Activated CD4-positive, alpha-beta T cell treated with anti-CD3 and anti-CD28 coated beads, Interleukin-2, Interleukin-6, amounts not matched to agents 100 ng/mL and 50 ng/mL, durations not matched to agents 16 hours and 8 hours (primary cell): ENCODE measurements at regions not wholly inside any gene's neighbourhood (a gene's known extent, or its start where the extent isn't known, plus 50 kb on each side); places are given as distances from the start of the nearest gene placed in this dataset.

ENCODE experiments used
- DNase-seq: peaks from one replicate; pipeline ENCODE4 v3.0.0-alpha.2; 2020

GRCh38 chr4:137623013-137623412 is 90.7 kb upstream of the PCDH18 start:
- DNase-seq, result no peak

- DNase-seq, result no peak
Observed at GRCh38 chr4:137621056-137621455, 88.8 kb upstream of the PCDH18 start.

DNA sequence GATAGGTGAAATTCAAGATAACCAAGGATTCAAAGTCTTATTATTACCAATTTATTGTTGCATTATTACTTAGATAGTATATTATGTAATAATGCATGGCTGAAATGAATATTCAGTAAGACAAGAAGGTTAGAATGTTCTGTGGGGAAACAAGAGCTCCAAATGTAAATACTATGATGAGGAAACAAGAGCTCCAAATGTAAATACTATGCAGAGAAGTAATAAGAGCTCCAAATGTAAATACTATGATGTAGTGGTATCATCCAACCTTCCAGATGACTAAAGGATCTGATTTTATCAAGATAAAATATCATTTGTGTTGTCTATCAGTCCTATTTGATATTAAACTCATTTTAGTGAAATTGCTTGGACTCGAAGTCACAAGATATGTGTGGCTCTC is 82.2 kb upstream of the PCDH18 start:
- DNase-seq, result no peak

- no peak for DNase-seq
Observed at GRCh38 chr4:137611998-137612700, 79.9 kb upstream of the PCDH18 start.

- DNase-seq, result no peak
Observed at GRCh38 chr4:137610960-137611359, 78.7 kb upstream of the PCDH18 start.

- no peak for DNase-seq
Observed at GRCh38 chr4:137609718-137610430, 77.6 kb upstream of the PCDH18 start.

DNA sequence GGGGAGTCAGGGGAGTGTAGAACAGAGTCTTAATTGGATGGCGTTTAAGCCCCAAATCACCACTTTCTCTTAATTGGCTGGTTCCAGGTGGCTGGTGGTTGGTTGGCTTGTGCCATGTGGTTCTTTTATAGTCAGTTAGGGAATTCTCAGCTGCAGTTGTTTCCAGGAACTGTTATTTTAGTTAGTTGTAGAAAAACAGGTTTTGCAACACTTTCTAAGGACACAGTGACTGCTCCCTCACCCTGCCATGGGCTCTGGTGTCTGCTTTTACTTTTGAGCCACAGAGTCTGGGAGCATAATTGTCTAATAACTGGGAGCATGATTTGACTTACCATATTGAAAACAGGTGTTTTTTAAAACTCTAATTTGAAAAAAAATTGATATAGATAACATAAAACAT is 75.8 kb upstream of the PCDH18 start:
- no peak for DNase-seq

DNA sequence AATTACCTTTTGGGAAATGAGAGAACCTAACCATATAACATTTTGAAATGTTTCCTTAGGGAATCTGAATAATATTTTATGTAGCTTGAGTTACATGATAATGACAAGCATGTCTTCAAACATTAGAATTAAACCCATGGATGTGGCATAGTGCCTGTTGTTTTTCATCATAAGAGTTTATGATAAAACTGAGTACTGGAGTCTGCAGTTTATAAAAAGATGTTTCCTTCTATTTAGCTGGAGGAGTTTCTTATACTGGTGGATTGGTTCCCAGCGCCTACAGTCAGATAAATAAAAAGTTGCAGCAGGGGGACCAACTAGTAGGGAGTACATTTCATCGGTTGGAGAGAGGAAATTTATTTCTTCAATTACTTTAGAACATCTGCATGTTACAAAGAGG is 70.1 kb upstream of the PCDH18 start:
- no peak for DNase-seq

- no peak for DNase-seq
Observed at GRCh38 chr4:137601934-137602333, 69.6 kb upstream of the PCDH18 start.

DNA sequence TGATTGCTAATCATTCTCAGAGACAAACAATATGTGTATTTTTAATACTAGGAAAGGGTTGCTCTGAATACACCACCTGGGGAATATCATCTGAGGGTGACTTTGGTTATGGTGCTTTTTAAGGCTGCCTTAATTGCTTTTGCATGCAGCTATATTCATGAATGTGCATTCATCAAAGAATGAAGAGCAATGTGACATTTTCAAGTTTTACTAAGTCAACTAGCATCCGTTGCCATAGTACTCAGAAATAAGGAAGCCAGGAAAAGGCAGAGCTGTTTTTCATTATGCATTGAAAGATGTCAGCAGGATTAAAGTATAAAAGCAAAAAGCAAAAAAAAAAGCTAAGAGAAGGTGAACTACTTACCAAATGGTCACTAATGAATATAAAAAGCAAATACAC is 67.4 kb upstream of the PCDH18 start:
- no peak for DNase-seq

DNA sequence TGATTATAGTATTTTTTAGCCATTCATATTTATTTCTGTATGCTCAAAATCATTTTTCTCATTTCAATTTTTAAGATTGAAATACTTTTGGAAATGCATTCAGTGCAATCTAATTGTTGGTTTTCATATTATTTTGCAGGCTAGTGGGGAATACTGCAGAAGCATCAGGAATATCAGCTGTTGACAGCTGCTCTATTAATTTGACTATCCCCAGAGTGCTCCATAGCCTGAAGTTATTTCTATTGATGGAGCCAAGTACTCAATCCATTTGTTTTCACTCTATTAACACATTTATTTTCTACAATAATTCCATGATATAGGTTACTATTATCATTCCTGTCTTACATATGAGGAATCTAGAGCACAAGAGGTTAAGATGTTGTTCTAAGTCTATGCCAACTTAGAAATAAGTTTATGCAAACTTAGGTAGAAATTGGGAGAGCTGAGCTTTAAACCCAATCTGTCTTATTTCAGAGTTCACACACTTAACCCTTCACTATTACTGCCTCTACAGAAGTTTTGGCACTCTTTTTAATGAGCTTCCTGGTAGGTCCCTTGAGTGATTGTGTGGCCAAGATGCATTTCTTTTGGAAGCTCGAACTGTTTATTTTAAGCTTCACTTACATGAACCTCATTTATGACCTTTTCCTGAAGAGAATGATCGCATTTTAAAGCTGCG is 65.6 kb upstream of the PCDH18 start:
- DNase-seq, result no peak

- DNase-seq, result no peak
Observed at GRCh38 chr4:137587796-137588195, 55.5 kb upstream of the PCDH18 start.

DNA sequence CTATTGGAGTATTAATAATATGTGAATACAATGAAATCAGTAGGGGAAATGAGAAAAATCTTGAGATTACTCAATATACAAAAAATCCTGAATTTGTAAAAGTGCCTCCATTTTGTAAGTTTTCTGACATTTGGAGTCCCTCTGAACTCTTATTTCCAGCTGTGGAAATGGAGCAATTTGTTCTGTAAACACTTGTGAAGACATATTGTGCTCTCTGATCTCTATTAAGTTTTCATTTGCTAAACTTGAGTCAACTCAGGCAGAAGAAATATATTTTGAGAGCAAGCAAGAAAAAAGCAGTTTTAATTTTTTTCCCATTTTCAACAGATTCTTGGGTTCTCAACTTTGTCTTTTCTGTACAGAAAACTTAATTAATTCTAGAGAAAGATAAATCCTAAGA is 51.4 kb upstream of the PCDH18 start:
- DNase-seq, result no peak
